NCI-H69 (cell line): ENCODE measurements at regions not wholly inside any gene's neighbourhood (a gene's known extent, or its start where the extent isn't known, plus 50 kb on each side); places are given as distances from the start of the nearest gene placed in this dataset.

Experiments used
- DNase-seq: peaks from one replicate; lab custom pipeline; 2025; lab: John Stamatoyannopoulos, UW

- DNase-seq = peak; percentile 42
Measured at GRCh38 chr6:120230008-120230407, 880.4 kb upstream of the MAN1A1 start.

- DNase-seq = peak; percentile 16
Measured at GRCh38 chr6:120228297-120228696, 878.7 kb upstream of the MAN1A1 start.

- DNase-seq = no peak
Measured at GRCh38 chr6:120219339-120219738, 869.8 kb upstream of the MAN1A1 start.

- no peak for DNase-seq
Measured at GRCh38 chr6:120214088-120214499, 864.5 kb upstream of the MAN1A1 start.

- DNase-seq = no peak
Measured at GRCh38 chr6:120211955-120212792, 862.6 kb upstream of the MAN1A1 start.

- no peak for DNase-seq
Measured at GRCh38 chr6:120202878-120203277, 853.3 kb upstream of the MAN1A1 start.

- no peak for DNase-seq
Measured at GRCh38 chr6:120200853-120201252, 851.3 kb upstream of the MAN1A1 start.

- no peak for DNase-seq
Measured at GRCh38 chr6:120198033-120198432, 848.5 kb upstream of the MAN1A1 start.

GRCh38 chr6:120186080-120186479, 836.5 kb upstream of the MAN1A1 start:
- no peak for DNase-seq

- DNase-seq = no peak
Measured at GRCh38 chr6:120173250-120173649, 823.7 kb upstream of the MAN1A1 start.

GRCh38 chr6:120164531-120164930, 815.0 kb upstream of the MAN1A1 start:
- DNase-seq = no peak

GRCh38 chr6:120157873-120158272, 808.3 kb upstream of the MAN1A1 start:
- no peak for DNase-seq

- DNase-seq = peak; percentile 14
Measured at GRCh38 chr6:120147071-120147871, 797.7 kb upstream of the MAN1A1 start.

- no peak for DNase-seq
Measured at GRCh38 chr6:120141601-120142000, 792.0 kb upstream of the MAN1A1 start.

GRCh38 chr6:120137492-120137891, 787.9 kb upstream of the MAN1A1 start:
- no peak for DNase-seq

- DNase-seq = no peak
Measured at GRCh38 chr6:120129228-120129627, 779.7 kb upstream of the MAN1A1 start.

- peak; percentile 42 for DNase-seq
Measured at GRCh38 chr6:120122401-120122800, 772.8 kb upstream of the MAN1A1 start.

GRCh38 chr6:120116343-120116742, 766.8 kb upstream of the MAN1A1 start:
- DNase-seq = no peak

GRCh38 chr6:120112980-120113379, 763.4 kb upstream of the MAN1A1 start:
- no peak for DNase-seq

GRCh38 chr6:120111001-120111400, 761.4 kb upstream of the MAN1A1 start:
- no peak for DNase-seq

GRCh38 chr6:120108061-120108795, 758.7 kb upstream of the MAN1A1 start:
- DNase-seq = no peak

- no peak for DNase-seq
Measured at GRCh38 chr6:120103618-120104017, 754.1 kb upstream of the MAN1A1 start.
